Amniotic stem cell (primary cell): ENCODE measurements at regions not wholly inside any gene's neighbourhood (a gene's known extent, or its start where the extent isn't known, plus 50 kb on each side); places are given as distances from the start of the nearest gene placed in this dataset.

Experiments
- DNase-seq: peaks from one replicate; lab custom pipeline; 2025; lab: John Stamatoyannopoulos, UW

DNA sequence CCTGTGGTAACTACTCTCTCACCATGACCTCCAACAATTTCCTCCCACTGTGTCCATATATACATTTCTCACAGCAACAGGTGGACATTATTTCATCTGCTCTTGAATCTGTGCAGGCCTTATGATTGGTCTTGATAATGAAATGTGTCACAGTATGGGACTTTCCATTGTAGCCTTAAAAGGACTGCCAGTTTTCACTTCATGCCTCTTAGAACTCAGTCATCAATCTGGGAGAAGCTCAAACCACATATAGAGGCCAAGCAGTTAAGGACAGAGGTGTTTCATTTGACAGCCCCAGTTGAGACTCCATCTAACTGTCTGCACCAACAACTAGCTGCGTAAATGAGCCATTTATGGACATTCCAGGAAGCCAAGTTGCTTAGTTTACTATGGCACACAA, 1534.8 kb downstream of the ARAP2 start:
- no peak for DNase-seq

DNA sequence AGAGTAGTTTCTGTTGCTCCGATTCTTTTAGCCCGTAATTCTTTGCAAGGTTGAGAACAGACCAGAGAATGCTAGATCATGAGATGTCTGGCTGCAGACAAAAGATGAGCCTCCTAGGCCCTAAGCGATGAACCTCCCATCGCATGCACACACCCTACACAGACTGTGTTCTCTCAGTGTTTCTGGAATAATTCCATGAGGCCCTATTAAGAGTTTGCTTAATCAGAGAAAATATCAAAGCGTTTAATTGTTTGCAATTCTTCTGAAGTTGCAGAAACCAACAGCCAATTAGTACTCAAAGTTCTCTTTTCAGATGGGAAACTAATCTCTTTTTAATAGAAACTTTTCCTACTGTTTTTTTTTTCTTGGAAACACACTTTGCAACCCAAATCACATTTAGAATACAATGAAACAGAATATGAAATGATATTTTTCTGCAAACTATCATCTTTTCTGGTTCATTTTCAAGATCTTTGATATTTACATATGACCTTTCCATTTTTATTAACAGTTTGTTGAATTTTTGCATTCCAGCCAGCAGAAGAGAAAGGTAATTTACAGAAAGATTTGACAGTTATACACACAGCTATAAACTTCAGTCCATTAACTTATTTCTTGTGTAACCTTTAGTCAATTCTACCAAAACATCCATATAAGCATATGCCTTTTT, 1525.6 kb downstream of the ARAP2 start:
- DNase-seq: no peak

DNA sequence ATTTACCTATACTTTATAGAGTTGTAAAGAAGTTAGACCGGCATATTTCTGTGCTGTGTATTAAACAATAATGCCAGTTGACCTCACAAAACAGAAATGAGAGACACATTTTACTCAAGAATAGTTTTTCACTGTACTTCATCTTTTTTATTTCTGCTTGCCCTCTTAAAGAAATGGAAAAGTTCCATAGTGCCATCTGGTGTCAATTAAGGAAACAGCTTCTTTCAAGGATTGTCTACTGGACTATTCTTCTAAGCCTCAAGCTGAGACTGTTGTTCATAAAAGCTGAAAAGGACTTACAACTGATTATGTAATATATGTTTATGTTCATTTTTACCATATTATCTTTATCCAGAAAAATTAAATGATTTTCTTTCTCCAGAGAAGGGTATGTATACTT, 1523.7 kb downstream of the ARAP2 start:
- DNase-seq: peak; percentile 1

DNA sequence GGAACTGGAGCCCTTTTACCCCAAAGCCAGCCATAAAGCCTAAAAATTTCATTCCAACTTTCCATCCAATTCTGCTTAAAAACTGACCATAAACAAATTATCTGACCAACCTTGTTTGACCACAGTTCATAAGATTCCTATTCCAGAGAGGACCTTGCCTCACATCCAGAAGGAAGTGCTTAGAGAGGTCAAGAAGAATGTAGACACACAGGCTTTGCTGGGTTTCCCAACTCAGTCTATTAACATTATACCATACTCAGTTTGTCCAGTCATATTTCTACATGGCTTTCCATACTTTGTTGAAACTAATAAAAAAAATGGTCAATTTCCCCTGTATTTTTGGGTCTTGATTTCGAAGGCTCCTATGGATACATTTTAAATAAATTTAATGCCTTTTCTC, 1522.5 kb downstream of the ARAP2 start:
- no peak for DNase-seq

DNA sequence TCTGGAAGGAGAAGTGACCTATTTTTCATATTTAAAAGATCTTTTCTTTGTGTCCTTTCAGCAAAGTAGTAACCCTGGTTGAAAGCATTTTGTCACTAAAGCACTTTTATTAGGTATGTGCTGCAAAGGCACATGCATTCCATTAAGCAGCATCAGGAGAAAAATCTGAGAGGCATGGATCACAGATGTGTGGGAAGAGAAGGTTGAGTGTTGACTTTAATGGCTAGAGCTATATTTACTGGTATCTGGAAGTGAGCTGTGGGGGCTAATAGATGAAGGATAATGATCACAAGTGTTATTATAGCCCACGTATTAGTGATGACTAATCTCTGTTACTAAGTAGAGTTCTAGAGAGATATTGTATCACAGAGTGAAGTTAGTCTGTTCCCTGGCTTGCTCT, 1520.7 kb downstream of the ARAP2 start:
- no peak for DNase-seq

DNA sequence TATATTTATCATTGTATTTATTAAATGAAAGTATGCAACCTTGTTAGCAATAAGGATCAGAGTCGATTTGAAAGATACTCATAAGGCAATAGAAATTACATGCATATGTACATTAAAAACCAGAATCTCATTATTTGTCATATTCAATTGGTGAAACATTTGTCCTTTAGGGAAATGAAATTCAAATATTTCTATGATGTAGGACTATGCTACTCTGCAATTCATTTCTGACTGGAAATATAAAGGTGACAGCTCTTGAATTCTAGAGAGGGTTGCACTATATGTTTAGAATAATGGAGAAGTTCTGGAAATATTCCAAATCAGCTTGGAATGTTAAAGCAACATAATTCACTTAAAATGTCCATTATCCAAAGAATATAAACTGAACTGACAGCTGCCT, 1519.8 kb downstream of the ARAP2 start:
- no peak for DNase-seq

DNA sequence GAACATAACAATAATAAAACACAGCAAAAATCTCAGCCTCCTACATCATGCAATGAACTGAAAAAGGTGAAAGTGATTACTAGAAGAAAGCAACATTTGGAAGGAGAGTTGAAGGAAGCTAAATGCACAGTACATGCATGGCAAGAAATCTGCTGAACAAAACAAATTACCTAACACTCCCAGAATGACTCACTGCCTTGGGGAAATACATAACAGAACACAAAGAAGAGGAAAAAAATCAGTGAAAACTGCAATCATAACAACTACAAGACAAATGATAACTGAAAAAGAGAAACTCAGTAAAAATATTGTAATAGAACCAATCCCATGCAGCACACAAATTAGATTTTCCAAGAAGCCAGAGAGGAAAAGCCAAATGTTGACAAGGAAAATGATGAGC, 1513.2 kb downstream of the ARAP2 start:
- DNase-seq: no peak

DNA sequence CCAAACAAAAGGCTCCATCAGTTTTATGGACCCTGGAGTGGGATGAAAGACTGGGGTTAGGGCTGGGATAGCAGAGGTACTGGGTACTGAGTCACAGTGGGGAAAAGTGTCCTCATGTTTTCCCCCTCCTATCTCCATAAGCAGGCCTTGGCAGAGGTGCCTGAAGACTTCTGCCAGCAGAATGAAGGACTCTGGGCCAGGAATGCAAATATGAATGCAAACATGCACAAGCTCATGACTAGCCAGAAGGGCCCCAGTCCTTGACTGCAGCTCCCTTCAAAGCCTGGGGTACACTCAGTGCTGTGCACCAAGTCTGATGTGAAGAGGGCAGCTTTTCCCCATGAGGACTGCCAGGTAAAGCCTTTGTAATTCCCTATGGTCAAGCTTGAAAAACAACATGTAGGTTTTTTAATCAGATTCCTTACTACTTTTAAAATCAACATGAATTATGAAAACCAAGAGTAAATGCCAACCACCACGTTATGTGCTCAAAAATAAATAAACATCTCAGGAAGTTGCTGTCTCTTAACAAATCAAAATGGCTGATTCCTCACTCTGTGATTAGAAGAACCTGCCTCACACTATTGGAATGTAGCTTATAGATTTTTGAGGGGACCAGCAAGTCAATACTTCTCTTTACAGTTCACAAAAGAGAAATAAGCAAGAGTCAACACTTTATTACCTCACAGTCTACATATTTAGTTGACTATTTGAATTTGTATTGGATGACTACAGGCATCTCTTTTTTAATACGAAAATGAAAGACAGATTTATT, 1512.0 kb downstream of the ARAP2 start:
- no peak for DNase-seq

DNA sequence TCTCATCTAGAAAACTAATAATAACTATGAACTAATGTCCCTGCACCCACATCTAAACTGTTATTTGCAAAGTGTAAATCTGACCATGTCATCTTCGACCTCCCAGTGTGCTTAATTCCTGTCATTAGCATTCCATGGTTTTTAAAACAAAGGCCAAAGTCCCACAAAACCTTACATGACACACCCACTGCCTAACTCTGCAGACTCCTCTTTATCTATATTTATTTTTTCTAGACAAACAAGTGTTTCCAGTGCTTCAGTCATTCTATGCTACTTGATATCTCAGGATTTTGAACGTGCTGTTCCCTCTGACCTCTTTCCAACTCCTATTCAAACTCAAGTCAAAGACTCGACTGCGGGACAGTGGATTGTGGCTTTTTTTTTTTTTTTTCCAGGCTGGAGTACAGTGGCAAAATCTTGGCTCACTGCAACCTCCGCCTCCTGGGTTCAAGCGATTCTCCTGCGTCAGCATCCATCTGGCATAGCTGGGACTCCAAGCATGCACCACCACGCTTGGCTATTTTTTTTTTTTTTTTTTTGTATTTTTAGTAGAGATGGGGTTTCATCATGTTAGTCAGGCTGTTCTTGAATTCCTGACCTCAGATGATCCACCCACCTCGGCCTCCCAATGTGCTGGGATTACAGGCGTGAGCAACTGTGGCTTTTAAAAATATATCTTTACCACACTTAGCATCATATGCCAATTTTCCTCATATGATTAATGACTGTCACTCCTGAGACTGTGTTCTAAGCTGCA, 1511.0 kb downstream of the ARAP2 start:
- no peak for DNase-seq

DNA sequence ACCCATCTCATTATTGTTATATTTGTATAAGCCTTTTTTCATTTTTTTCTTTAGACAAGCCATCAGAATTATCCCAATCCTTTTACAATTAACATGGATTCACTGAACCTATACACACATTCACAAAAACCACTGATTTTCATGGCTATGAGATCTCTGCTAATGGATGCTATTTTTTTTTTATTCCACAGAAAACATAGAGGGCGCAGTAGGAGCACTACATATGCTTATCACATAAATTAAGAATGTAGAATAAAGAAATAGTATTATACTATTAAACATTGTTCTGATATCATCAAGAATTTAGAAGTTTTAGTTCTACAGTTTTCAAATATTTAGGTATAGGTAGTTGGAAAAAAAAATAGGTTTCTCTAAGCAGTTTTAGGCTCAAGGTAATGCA, 1477.4 kb downstream of the ARAP2 start:
- no peak for DNase-seq

DNA sequence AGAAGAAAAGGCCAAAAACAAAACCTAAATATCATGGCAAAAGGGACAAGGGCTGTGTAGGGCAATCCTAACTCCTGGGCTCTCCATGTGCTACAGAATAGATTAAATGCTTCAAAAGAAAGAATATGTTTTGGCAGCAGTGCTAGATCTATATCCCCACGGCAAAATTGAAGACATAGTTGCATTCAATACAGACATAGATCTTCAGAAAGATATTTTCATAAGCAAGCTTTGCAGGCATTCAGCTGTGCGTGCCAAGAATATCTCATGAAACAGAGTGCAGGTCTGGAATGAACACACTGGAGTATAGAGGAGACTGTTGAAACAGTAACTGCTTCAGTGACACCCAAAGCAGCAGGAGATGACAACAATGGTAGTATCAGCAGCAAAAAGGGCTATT, 1476.9 kb downstream of the ARAP2 start:
- DNase-seq: no peak

DNA sequence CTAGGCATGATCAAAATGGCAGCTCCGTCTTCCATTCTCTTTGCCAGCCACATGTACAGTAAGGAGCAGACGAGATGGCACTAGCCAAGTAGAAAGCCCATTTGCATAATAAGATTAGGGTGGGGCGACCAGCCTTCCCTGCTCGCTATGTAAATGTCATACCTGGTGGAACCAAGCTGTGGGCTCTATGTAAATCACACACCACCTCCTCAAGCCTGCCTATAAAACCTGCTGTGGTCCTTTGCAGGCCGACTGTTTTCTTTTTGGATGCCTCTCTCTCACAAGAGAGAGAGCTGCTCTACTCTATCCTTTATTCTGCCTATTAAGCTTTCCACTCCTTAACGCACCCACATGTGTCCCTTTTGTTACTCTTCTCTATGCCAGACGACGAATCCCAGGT, 1472.7 kb downstream of the ARAP2 start:
- no peak for DNase-seq

DNA sequence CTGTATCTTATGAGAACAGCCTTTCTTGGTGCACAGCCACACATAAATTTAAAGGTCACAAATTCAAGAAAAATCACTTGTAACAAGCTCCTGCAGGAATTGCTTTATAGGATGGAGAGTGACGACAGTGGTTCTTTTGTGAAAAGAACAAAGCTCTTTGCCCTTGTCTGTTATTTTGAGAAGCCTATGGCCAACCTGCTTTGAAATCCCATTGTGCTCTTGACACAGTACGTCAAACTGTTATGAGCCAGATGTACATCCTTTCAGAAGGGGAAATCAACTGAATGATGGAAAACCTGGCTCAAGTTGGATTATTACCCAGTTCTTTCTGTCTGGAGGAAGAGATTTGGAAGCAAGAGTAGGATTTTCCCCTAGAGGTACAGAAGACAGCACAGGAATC, 1454.2 kb downstream of the ARAP2 start:
- no peak for DNase-seq

DNA sequence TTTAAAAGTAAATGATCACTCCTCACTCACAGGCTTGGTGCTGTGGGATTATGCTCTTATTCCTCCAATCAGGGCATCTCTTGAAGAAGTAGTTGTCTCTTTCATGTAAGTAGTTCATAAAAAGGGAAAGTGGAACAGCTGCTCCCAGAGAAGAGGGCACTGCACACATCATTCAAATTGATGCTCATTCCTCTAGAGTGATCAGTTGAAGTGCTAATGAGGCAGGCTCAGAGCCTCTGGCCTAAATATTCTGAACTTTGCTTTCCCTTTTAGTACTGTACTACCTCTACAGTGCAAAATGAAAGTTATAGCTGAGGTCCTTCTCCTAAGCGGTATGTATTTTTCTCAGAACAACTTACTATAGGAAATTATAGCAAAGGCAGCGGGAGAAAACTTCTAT, 1453.1 kb downstream of the ARAP2 start:
- DNase-seq: no peak

DNA sequence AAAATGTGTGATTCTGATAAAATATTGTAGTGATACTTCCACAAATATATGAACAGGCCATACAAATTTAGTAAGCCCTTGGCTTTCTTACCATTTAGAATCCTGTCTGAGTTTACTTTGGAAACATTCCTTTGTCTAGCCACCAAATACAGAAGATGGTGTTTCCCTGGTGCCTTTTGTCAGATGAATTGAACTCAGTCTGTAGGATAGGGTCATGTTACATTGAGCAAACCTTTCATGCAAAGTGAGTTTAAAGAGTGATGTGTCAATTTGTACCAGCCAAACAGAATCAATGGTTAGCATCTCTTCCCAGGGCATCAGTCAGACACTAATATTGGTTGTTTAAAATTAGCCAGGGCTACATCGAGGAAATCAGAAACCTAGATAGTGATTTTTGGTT, 1443.4 kb downstream of the ARAP2 start:
- DNase-seq: no peak

DNA sequence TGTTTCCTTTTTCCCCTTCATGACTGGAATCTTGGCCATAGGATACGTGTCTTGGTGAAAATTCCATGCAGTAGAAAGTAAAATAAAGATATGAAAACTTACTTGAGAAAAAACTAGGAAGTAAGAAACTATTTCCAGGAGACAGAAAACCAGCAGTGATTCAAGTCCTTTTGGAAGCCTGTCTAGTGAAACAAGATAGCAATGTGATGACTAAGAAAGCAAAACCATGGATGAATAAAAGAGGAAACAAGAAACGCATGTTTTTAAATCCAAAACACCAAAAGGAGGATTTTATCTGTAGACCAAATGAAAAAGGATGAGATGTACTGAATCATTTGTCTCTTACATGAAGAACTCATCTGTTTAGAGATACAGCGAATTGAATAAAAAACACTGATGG, 1430.0 kb downstream of the ARAP2 start:
- DNase-seq: no peak

DNA sequence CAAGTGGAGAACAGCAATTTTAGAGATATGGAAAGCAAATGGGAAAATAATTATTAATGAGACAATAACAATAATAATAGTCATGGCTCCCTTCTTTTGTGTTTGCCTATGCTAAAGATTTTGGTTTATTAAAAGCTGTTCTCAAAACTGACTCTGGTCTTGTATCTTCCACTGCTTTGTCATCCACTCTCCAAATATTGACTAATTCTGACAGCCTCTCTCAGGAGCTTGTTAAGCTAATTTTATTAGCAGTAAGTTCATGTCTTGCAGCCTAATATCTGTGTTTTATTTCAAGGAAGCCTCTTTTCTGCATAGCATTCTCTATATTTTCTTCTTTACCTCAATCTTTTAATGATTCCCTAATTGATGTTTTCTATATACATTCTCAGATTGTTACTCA, 1419.8 kb downstream of the ARAP2 start:
- DNase-seq: no peak

DNA sequence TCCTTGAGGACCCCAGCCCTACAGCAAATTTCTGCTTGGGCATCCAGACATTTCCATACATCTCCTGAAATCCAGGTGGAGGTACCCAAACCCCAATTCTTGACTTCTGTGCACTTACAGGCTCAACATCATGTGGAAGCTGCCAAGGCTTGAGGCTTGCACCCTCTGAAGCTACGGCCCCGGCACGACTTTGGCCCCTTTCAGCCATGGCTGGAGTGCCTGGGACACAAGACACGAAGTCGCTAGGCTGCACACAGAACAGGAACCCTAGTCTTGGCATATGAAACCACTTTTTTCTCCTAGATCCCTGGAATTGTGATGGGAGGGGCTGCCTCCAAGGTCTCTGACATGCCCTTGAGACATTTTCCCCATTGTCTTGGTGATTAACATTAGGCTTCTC, 1417.7 kb downstream of the ARAP2 start:
- no peak for DNase-seq

DNA sequence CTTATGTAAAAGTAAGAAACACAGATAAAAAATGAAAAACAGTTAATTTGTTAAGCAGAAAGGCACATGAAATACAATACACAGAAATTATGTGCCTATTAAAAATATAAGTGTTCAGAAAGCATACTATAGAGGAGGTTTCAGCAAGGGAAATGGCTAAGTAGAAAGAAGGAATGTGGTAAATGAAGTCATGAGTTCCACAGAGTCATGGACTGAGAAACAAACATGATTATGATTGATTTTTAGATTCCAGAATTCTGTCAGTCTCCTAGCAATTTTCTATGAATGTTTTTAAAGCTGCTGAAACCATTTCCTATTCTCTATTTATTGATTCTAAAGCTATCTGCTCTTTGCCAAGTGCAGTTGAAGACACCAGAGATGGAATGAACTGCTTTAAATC, 1398.4 kb downstream of the ARAP2 start:
- DNase-seq: no peak

DNA sequence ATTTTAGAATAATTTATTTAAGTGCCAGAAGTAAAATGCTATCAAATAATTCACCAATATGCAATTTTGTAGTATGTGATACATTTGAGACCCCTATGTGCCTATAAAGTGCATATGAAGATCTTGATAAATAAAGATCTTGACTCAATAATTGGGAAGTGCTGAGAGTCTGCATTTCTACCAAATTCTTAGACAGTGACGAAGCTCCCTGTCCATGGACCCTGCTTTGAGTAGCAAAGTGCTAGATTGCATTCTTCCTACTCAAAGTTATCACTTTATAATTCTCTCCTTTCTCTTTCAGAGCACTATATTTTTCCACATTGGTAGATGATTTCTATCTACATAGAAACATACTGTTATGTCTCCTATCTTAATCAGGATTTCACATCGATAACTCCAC, 1393.9 kb downstream of the ARAP2 start:
- no peak for DNase-seq

DNA sequence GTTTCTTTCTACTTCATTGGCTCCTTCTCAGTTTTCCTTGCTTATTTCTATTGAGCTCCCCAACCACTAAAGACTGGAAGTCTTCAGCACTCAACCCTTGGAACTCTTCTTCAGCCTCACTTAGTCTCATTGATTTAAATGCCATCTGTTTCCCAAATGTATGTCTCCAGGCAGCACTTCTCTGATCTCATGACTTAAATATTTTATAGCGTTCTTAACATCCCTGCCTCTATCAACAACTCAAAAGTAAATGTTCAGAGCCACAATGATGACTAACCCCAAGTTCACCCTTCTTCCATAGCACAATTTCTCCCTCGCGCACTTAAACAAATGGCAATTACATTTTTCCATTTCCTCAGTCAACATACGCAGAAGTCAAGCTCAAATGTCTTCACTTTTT, 1393.3 kb downstream of the ARAP2 start:
- no peak for DNase-seq

DNA sequence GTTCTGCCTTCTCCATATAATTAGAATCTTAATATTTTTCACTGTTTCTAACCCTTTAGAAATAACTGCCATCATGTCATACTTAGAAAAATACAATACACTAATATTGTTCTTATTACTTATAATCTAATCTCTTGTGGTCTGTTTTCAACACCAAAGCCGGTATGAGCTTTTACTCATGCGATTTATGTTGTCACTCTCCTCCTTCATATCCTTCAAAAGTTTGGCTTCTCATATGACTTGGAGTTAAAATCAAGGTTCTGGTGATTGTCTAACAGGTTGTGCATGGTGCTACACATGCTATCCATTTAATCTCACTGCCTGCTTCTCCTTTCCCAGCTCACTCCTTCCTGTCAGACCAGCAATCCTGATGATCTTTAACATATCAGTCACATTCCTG, 1392.9 kb downstream of the ARAP2 start:
- no peak for DNase-seq

DNA sequence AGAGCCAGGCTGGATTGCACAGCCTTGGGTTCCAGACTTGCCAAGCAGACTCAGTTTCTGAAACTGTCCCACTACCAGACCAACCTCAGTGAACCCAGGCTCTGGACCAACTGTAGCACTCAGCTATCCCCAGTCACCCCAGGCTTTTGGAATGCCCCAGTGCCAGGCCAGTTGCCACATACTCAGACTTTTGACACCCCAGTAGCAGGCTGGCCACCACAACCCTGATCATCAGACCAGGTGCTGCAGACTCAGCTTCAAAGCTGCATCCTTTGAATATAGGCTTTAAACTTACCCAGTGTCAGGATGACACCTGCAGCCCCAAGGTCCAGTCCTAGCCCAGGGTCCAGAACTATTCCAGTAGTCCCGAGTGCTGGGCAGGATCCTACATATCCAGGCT, 1389.9 kb downstream of the ARAP2 start:
- DNase-seq: no peak
